DMS153 treated with DMSO at 0.1 percent for 48 hours (cell line): ENCODE measurements at regions not wholly inside any gene's neighbourhood (a gene's known extent, or its start where the extent isn't known, plus 50 kb on each side); places are given as distances from the start of the nearest gene placed in this dataset.
"Not testable (repeated sequence)": the region's sequence is repeated elsewhere in the genome, so short reads cannot be mapped to it uniquely, and the experiment has no call there.

Source experiments
- DNase-seq: peaks from one replicate; lab custom pipeline; 2025; ENCODE audit not compliant: unreplicated experiment; lab: John Stamatoyannopoulos, UW

DNA sequence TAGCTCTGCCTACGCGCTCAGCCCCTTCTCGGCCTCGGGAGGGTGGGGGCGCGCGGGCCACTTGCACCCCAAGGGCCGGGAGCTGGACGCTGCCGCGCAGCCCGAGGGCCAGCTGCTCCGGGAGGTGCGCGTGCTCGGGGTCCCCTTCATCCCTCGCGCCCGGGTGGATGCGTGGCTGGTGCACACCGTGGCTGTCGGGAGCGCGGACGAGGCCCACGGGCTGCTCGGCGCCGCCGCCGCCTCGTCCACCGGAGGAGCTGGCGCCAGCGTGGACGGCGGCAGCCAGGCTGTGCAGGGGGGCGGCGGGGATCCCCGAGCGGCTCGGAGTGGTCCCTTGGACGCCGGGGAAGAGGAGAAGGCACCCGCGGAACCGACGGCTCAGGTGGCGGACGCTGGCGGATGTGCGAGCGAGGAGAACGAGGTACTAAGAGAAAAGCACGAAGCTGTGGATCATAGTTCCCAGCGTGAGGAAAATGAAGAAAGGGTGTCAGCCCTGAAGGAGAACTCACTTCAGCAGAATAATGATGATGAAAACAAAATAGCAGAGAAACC is 69.8 kb downstream of the PMAIP1 start:
- not testable (repeated sequence) for DNase-seq

DNA sequence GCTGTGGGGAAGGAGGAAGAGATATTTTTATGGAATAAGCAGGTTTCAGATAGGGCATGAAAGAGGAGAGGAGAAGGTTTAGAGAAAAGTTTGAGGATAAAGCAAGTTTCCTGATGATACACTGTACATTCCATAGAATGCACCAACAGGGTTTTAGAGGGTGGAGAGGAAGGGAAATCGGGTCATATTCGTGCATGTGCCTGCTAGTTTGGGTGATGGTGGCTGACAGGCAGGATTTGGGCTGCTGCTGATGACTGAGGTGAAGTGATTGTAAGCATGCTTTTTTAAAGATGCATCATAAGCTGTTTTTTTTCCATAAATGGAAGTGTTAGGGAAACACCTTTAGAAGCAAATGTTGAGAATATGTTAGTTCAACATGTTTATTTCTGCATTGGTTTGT is 68.8 kb downstream of the PMAIP1 start:
- DNase-seq, result no peak

DNA sequence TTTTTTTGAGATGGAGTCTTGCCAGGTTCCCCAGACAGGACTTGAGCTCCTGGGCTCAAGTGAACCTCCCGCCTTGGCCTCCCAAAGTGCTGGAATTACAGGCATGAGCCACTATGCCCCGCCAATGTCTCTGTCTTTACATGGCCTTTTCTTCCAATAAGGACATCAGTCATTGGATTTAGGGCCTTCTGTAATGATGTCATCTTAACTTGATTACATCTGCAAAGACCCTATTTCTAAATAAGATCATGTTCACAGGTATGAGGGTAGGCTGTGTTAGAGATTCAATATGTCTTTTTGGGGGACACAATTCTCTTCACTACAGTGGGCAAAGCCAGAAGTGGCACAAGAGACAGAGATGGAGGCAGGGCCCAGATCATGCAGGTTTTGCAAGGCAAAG is 68.1 kb downstream of the PMAIP1 start:
- no peak for DNase-seq

DNA sequence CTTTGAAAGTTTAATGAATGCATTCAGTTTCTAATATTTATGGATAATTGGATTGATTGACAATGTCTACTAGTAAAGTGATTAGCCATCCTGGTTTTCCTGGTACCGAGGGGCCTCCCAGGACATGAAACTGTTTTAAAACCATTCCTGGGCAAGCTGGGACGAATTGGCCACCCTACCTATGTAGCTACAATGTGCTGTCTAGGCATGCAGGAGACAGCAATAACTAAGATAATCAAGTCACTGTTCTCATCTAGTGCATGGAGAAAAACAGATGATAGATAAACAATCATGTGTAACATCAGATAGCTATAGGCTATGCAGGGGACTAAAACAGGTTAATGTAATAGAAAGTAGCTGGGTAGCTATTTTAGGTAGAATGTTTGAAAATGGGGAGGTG is 67.1 kb downstream of the PMAIP1 start:
- DNase-seq, result no peak

DNA sequence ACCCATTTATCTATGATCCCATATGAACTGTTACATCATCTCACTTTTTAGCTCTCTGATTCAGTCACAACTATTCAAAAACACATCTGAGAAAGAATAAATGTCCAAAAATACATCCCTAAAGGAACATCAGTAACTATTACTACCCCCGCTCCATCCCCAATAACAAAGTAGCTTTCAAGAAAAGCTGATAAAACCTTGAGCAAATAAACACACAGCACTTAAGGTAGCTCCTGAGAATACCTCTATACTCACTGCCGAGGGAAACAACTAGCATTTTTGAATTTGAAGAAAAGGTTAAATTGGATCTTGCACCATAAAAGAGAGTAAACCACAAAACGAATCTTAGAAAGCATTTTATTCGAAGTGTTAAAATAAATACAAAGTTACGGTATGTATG is 63.4 kb downstream of the PMAIP1 start:
- no peak for DNase-seq

DNA sequence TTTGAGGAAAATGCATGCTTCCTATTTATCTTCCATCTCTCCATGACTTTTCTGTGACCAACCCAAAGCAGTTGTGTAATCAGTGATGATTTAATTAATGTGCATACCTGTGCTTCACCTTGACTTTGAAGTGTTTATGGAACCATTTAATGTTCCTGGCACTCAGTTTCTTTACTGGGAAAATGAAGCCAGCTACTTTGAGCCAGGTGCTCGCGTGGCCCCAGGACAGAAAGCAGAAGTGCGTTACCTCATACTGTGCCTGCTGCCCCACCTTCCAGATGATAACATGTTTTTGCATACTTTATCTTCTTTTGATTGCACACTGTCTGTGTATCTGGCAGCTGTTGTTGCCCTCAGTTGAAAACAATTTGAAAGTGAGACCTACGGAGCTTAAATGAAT is 61.3 kb downstream of the PMAIP1 start:
- peak; percentile 9 for DNase-seq

DNA sequence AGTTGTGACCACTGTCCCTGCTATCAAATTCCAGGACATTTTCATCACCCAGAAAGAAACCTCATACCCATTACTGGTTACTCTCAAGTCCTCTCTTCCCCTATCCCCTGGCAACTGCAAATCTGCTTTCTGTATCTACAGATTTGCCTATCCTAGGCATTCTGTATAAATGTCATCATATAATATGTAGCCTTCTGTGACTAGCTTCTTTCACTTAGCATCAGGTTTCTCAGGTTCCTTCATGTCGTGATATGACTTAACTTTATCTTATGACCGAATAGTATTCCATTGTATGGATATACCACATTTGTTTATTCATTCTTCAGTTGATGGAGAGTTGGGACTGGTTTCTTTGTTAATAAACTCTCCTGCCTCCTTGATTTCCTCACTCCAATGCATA is 60.5 kb downstream of the PMAIP1 start:
- no peak for DNase-seq

DNA sequence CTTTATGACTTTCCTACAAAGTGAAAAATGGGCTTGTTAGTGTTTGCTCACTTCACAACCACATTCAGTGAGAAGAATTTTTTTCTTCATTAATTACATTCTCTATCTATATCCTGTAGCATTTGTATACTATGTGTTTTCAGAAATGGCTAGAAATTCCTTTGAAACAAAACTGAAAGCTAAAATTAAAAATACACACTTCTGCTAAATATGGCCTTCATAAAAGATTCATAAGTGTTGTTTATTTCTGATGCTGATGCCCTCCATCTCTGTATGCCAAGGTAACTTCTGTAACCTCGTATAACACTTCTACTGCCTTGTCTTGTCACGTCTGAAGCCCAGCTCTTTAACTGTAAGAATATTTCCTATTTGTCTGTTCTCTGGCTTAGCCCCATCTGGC is 59.8 kb downstream of the PMAIP1 start:
- no peak for DNase-seq

DNA sequence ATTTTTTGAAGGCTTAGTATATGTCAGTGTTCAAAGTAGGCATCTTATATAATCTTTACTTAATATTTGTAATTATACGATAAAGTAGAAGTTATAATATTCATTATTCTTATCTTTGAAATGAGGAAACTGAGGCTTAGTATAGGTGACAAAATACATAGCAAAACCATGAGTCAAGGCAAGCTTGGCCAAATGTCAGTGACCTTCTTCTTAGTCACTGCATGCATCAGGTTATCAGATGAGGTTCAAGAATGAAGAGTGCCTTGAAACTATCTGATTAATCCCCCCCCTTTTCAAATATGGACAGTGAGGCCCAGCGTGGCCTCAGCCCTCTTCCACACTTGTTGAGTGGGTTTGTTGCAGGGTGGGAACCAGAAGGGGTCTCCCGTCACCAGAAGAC is 59.3 kb downstream of the PMAIP1 start:
- no peak for DNase-seq

DNA sequence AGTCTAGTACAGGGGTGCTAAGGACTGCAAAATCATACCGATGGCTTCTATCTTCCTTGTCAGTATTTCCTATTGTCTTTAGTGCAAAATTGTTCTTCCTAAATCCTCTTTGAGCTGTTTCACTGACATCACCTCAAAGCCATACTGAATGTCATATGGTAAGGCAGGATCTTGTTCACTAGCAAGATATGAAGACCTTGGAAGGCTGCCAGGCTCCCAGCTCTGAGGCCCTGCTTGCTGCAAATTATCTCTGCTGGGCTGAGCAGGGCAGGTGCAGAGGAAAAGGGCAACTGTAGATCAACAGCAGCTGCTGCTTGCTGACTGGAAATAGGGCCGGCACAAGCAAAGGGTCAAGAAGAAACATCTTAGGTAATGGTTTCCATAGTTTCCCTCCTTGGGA is 58.2 kb downstream of the PMAIP1 start:
- DNase-seq, result peak; percentile 93

DNA sequence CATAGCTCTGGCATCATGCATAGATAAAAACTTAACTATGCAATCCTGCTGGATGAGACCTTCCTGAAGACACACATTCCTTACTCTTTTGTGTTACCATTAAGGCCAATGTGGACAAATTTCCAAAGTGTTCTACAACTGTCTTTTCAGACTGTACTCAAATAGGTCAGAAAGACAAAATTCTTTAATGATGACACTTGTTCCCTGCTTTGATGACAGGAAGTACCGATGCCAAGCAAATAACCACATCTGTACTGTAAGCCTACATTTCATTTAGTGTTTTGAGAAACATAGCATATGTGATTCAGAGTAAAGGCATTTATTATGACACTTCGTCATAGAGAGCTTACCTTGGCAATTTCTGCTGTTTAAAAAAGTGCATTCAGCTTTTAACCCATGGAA is 55.0 kb downstream of the PMAIP1 start:
- DNase-seq, result no peak

DNA sequence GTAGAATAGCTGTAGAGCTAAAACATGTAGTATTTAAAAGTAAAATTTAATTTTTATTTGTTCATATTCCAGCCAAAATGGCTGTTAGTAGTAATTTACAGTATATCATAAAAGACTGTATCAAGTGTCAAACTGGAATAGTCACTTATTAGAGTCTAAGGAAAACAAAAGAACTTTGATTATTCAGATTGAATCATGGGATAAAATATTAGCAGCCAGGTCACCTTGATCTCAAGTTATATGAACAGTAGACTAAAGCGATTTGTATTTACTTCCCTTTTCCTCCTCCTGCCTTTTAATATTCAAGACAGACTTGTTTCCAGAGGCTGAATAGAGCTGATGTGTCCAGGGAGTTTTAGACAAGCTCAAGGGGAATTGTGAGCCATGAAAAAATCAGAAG is 54.4 kb downstream of the PMAIP1 start:
- no peak for DNase-seq
